ENCODE measurements at regions not wholly inside any gene's neighbourhood (a gene's known extent, or its start where the extent isn't known, plus 50 kb on each side); places are given as distances from the start of the nearest gene placed in this dataset.

DNA sequence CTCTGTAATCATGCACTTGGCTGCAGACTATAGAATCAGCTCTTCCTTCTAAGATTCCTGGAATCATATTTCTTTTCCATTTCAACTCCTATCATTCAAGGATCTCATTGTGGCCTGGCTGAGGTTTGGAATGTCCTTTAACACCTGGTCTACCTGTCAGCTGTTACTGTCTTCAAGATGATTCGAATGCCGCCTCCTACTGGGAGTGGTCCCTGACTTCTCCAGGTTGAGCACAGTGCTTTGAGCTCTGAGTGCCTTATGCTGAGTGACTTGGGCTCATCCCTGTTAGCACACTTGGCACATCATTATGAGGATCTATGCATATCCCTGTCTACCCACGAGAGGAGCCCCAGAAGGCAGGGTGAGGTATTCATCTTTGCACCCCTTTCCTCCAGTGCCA, 87.6 kb downstream of the MARCHF4 start:
- no peaks in the 10 kb centered on the region for H3K36me3 Mint-ChIP-seq (ENCODE audit: low read depth)
- no peaks in the 10 kb centered on the region for H3K4me1 Mint-ChIP-seq (ENCODE audit: low read depth)
- POLR2A ChIA-PET, result no interaction called here
- no peak for DNase-seq
- CTCF ChIA-PET, result interaction anchor here (1.6 kb wide), 1 partner anchor 120 kb away, joined by 3 read pairs; no protein-coding TSS in a partner anchor
- no peak overlapping the region for H3K4me3 Mint-ChIP-seq
- no peaks in the 10 kb centered on the region for H3K9me3 Mint-ChIP-seq (ENCODE audit: insufficient read depth)
- H3K27ac Mint-ChIP-seq, result no peak overlapping the region
- ATAC-seq, result no peak
- H3K27me3 Mint-ChIP-seq (ENCODE audit: low read depth), result no peaks in the 10 kb centered on the region

DNA sequence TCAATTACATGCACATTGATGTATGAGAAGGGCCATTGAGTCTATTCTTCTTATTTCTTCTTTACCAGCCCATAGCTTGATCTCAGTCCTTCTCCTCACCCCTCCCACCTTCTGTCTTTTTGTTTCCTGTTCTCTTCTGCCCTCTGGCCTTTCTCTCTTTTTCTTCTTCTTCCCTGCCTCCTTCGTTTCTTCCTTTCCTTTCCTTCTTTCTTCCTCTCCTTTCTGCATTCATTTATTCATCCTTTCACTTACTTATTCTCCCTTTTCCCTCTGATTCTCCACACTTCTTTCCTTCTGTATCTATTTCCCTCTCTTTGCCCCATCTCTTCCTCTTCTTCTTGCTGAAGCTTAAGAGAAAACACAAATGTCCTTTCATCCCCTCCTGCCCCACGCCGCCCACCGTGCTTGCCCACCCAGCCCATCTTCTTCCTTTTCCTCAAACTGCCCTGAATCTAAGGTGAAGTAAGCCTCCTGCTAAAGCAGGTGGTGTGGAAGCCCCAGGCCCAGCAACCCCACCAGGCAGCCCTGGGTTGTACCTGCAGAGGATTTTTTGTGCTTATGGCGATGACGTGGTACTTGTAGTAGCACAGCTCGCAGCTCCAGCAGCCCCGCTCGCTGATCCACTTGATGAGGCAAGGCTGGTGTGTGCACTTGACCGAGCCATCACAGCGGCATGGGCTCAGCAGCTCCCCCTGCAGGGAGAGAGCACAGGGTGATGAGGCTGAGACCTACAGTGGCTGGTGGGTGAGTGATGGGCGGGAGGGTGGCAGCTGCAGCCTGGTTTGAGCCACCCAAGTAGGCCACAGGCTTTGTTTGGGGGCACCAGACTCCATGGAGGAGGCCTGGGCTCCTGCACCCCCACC, 89.0 kb downstream of the MARCHF4 start:
- Mint-ChIP-seq H3K4me1 (ENCODE audit: low read depth) (no peaks in the 10 kb centered on the region), H3K27ac (no peak overlapping the region), H3K36me3 (ENCODE audit: low read depth) (no peaks in the 10 kb centered on the region), H3K27me3 (ENCODE audit: low read depth) (no peaks in the 10 kb centered on the region), H3K9me3 (ENCODE audit: insufficient read depth) (no peaks in the 10 kb centered on the region), H3K4me3 (no peak overlapping the region)
- peak; percentile 22 for DNase-seq
- ATAC-seq, result no peak
- POLR2A ChIA-PET, result no interaction called here
- CTCF ChIA-PET, result interaction anchor here (1.5 to 1.6 kb wide), 2 partner anchors 14 to 121 kb away, joined by 3 to 4 read pairs; no protein-coding TSS in a partner anchor

DNA sequence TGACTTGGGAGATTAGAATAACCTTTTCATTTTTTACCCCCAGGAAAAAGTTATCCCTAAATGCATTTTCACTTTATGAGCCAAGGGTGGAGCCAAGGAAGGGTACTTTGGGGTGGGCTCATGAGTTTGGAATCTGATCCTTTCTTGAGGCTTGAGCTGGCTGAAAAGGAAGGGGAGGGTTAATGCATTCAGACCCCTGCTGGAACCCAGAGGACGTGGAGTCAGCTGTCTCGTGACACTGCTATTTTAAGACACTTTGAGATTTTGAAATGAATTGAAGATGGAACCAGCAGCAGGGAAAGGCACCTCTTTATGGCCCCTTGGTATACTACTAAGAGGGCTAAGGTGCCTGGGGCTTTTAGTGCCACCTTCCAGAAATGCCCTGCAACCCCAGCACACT, 90.4 kb downstream of the MARCHF4 start:
- ATAC-seq (no peak), DNase-seq (no peak)
- ChIA-PET POLR2A (no interaction called here), CTCF (no interaction called here)
- Mint-ChIP-seq H3K27ac (no peak overlapping the region), H3K9me3 (ENCODE audit: insufficient read depth) (no peaks in the 10 kb centered on the region), H3K27me3 (ENCODE audit: low read depth) (no peaks in the 10 kb centered on the region), H3K36me3 (ENCODE audit: low read depth) (no peaks in the 10 kb centered on the region), H3K4me1 (ENCODE audit: low read depth) (no peaks in the 10 kb centered on the region), H3K4me3 (no peak overlapping the region)

DNA sequence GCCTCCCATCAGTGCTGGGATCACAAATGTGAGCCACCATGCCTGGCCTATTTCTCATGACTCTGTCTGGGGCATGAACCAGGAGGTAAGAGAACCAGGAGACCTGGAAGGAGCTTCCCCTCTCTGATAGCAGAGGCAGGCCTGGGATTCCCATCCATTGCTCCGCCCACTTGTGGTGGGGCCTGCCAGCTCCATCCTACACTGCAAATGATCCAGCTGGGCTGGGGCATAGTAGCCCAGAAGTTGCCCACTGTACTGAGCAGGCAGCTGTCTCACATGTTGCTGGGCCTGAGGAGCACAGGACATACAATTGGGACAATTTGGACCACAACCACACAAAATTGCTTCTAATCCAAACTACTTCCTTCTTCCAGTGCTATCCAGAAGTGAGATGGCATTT, 91.0 kb downstream of the MARCHF4 start:
- no peaks in the 10 kb centered on the region for H3K36me3 Mint-ChIP-seq (ENCODE audit: low read depth)
- ATAC-seq (no peak), DNase-seq (no peak)
- POLR2A ChIA-PET, result no interaction called here
- H3K4me1 Mint-ChIP-seq (ENCODE audit: low read depth), result no peaks in the 10 kb centered on the region
- CTCF ChIA-PET, result no interaction called here
- no peak overlapping the region for H3K27ac Mint-ChIP-seq
- no peaks in the 10 kb centered on the region for H3K9me3 Mint-ChIP-seq (ENCODE audit: insufficient read depth)
- H3K27me3 Mint-ChIP-seq (ENCODE audit: low read depth), result no peaks in the 10 kb centered on the region
- H3K4me3 Mint-ChIP-seq, result no peak overlapping the region

DNA sequence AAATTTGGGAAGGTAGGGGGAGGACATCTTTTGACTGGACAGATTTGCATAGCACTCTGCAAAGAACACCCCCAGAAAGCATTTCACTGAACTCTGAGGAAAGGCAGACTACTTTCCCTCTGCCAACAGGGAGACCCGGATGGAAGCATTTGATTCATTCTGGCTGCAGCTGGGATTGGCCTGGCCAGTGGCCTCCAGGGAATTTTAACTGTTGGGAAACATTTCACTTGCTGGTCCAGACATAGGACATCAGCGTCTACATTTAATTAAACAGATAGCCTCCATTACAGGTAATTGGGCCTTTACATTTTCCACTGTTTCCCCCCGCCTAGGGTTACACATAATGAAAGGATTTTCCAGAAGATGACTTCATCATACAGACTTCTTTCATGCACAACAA, 92.8 kb downstream of the MARCHF4 start:
- POLR2A ChIA-PET, result no interaction called here
- Mint-ChIP-seq H3K4me1 (ENCODE audit: low read depth) (no peaks in the 10 kb centered on the region), H3K4me3 (no peak overlapping the region), H3K27ac (no peak overlapping the region), H3K36me3 (ENCODE audit: low read depth) (no peaks in the 10 kb centered on the region), H3K27me3 (ENCODE audit: low read depth) (no peaks in the 10 kb centered on the region), H3K9me3 (ENCODE audit: insufficient read depth) (no peaks in the 10 kb centered on the region)
- no peak for ATAC-seq
- CTCF ChIA-PET, result no interaction called here
- no peak for DNase-seq

DNA sequence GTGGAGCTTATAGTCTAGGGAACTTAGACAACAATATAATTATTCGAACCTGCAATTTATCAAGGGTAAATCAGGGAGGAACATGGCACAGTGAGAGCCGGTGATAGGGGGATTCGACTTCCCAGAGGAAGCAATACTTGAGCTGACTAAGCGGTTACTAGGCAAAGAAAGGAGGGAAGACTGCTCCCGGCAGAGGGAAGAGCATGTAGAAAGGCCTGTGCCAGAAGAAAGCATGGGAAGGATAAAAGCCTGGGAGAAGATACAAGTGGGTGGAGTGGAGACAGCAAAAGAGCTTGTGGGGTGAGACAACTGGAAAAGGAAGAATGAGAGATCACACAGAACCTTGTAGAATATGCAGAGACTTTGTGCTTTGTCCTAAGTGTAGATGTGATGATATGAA, 93.3 kb downstream of the MARCHF4 start:
- Mint-ChIP-seq H3K27ac (no peak overlapping the region), H3K9me3 (ENCODE audit: insufficient read depth) (no peaks in the 10 kb centered on the region), H3K36me3 (ENCODE audit: low read depth) (no peaks in the 10 kb centered on the region), H3K4me3 (no peak overlapping the region), H3K27me3 (ENCODE audit: low read depth) (no peaks in the 10 kb centered on the region), H3K4me1 (ENCODE audit: low read depth) (no peaks in the 10 kb centered on the region)
- ChIA-PET CTCF (no interaction called here), POLR2A (no interaction called here)
- no peak for ATAC-seq
- no peak for DNase-seq

DNA sequence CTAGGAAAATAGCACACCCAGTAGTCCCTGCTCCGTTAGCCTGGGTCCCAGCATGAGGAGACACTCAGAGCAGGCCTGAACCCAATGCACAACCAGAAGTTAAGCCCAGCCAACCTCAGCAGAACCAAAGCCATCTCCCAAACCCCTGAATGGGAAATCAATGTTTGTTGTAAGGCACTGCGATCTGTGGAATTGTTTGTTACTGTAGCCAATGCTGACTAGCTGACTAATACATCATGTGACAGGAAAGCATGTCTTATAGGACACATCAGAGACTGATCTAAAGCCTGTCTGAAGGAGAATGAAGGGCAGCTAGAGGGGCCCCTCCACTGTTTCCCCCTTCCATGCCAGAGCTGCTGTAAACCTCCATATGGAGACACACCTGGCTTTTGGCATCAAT, 96.4 kb downstream of the MARCHF4 start:
- no peak overlapping the region for H3K27ac Mint-ChIP-seq
- no peak overlapping the region for H3K4me3 Mint-ChIP-seq

DNA sequence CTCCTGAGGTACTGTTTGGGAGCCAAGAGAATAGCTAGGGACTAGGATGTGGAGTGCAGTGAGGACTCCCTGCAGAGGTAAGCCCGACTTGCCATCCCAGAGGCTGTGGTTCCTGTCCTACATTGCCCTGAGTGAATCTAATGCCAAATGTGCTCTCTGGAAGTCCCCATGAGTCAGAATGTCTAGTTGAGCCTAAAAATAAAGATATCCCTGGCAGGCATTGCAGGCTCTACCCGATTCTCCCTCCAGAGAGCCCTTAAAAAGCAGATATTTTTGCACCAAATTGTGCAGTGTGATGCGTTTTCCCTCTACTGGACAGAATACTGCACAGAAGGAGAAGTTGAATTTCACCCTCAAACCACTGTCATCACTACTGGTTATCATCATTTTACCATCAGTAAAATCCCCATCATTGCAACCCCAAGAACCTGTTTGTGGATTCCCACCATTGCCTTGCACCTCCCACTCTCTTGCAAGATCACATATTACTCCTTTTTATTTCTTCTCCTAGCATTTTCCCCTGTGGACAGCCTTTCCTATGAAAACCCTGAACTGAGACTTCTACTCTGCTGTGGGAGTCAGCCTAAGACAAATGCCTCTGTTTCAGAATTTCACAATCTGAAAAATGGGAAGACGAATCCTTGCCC, 98.0 kb downstream of the MARCHF4 start:
- ATAC-seq, result no peak
- H3K4me1 Mint-ChIP-seq (ENCODE audit: low read depth), result no peaks in the 10 kb centered on the region
- no peak for DNase-seq
- H3K27me3 Mint-ChIP-seq (ENCODE audit: low read depth), result peaks cover 11% of the 10 kb centered on the region
- ChIA-PET POLR2A (no interaction called here), CTCF (no interaction called here)
- H3K4me3 Mint-ChIP-seq, result no peak overlapping the region
- H3K27ac Mint-ChIP-seq, result no peak overlapping the region
- no peaks in the 10 kb centered on the region for H3K9me3 Mint-ChIP-seq (ENCODE audit: insufficient read depth)
- no peaks in the 10 kb centered on the region for H3K36me3 Mint-ChIP-seq (ENCODE audit: low read depth)

More for the DNA sequence above, 96.4 kb downstream of the MARCHF4 start:
- H3K36me3 Mint-ChIP-seq (ENCODE audit: low read depth), result no peaks in the 10 kb centered on the region
- no peak for DNase-seq
- POLR2A ChIA-PET, result no interaction called here
- H3K9me3 Mint-ChIP-seq (ENCODE audit: insufficient read depth), result no peaks in the 10 kb centered on the region
- no peaks in the 10 kb centered on the region for H3K4me1 Mint-ChIP-seq (ENCODE audit: low read depth)
- peaks cover 2% of the 10 kb centered on the region for H3K27me3 Mint-ChIP-seq (ENCODE audit: low read depth)
- no peak for ATAC-seq
- CTCF ChIA-PET, result interaction anchor here (1.1 kb wide), 1 partner anchor 15 kb away, joined by 3 read pairs; no protein-coding TSS in a partner anchor

DNA sequence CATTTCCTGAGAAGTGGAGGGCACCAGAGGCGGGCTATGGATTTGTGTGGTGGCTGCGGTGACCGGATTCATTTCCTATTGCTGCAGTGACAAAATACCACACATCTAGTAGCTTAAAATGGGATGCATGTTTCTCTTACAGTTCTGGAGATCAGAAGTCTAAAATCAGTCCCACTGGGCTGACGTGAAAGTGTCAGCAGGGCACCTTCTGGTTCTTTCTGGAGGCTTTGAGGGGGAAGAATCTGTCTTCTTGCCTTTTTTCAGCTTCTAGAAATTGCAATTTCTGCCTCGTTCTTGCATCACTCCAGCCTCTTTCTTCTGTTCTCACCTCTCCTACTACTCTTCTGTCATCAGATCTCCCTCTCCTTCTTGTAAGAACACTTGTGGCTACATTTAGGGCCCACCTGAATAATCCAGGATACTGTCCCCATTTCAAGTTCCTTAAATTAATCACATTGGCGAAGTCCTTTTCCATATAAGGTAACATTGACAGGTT, 111.2 kb downstream of the MARCHF4 start:
- Mint-ChIP-seq H3K9me3 (ENCODE audit: insufficient read depth) (no peaks in the 10 kb centered on the region), H3K4me3 (no peak overlapping the region), H3K27me3 (ENCODE audit: low read depth) (peaks cover 4% of the 10 kb centered on the region), H3K27ac (no peak overlapping the region), H3K4me1 (ENCODE audit: low read depth) (no peaks in the 10 kb centered on the region), H3K36me3 (ENCODE audit: low read depth) (no peaks in the 10 kb centered on the region)
- ChIA-PET POLR2A (no interaction called here), CTCF (interaction anchor here (1.4 kb wide), 1 partner anchor 14 kb away, joined by 3 read pairs; no protein-coding TSS in a partner anchor)
- DNase-seq (no peak), ATAC-seq (no peak)

DNA sequence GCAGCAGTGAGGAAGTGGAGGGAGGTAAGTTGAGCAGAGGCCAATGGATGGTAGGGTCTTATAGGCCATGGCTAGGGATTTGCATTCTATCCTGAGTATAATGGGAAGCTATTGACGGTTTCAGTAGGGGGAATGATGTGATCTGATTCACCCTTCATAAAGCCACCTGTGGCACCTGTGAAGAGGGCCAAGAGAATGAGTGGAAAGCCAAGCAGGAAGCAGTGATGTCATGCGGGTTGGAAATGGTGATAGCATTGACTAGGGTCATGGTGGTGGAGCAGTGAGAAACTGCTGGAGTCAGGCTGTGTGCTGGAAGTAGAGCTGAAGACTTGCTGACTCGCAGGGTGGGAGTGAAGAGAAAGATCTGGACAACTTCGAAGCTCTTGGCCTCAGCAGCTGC, 111.7 kb downstream of the MARCHF4 start:
- DNase-seq (no peak), ATAC-seq (no peak)
- Mint-ChIP-seq H3K27ac (no peak overlapping the region), H3K9me3 (ENCODE audit: insufficient read depth) (no peaks in the 10 kb centered on the region), H3K36me3 (ENCODE audit: low read depth) (no peaks in the 10 kb centered on the region), H3K4me1 (ENCODE audit: low read depth) (no peaks in the 10 kb centered on the region), H3K27me3 (ENCODE audit: low read depth) (peaks cover 4% of the 10 kb centered on the region), H3K4me3 (no peak overlapping the region)
- ChIA-PET POLR2A (no interaction called here), CTCF (interaction anchor here (1.4 kb wide), 1 partner anchor 15 kb away, joined by 3 read pairs; no protein-coding TSS in a partner anchor)

DNA sequence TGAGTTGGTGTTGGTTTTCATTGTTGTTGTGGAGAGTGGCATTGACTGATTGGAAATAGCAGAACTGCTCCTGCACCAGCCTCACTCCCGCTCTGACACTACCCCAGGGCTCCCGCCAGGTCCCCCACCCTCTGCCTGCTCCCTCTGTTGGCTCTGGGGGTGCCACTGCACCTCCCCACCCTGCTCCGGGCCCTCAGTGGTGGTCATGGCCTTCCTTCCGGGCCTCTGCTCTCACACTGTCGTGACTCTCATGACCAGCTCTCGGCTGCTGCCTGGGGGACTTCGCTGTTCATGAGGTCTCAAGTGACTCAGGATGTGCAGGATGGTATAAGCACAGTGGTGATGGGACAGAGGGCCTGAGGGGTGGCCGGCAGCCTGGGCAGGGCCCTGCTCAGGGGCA, 113.2 kb downstream of the MARCHF4 start:
- ATAC-seq (no peak), DNase-seq (no peak)
- no peaks in the 10 kb centered on the region for H3K9me3 Mint-ChIP-seq (ENCODE audit: insufficient read depth)
- no peak overlapping the region for H3K4me3 Mint-ChIP-seq
- H3K36me3 Mint-ChIP-seq (ENCODE audit: low read depth), result no peaks in the 10 kb centered on the region
- ChIA-PET CTCF (no interaction called here), POLR2A (no interaction called here)
- no peaks in the 10 kb centered on the region for H3K4me1 Mint-ChIP-seq (ENCODE audit: low read depth)
- H3K27ac Mint-ChIP-seq, result no peak overlapping the region
- H3K27me3 Mint-ChIP-seq (ENCODE audit: low read depth), result no peaks in the 10 kb centered on the region

DNA sequence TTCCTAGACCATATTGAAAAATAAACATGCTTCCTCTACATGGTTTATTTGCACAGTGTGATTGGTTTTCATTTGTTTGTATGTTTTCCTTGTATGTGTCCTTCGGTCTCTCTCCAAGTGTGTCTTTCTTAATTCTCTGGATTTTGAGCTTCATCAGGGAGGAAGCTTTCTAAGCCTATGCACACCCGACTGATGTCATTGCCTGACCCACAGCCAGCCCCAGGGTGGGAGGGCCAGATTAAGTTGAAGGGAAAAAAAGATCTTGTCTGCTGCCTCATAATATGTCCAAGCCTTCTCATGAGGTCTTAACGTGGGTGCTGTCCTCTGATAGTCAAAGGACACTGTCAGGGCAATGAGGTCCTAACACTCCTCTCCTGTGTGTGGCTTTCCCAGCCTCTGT, 115.2 kb downstream of the MARCHF4 start:
- H3K36me3 Mint-ChIP-seq (ENCODE audit: low read depth), result no peaks in the 10 kb centered on the region
- no peaks in the 10 kb centered on the region for H3K27me3 Mint-ChIP-seq (ENCODE audit: low read depth)
- no peak overlapping the region for H3K4me3 Mint-ChIP-seq
- CTCF ChIA-PET, result interaction anchor here (0.8 kb wide), 1 partner anchor 36 kb away, joined by 4 read pairs; no protein-coding TSS in a partner anchor
- H3K9me3 Mint-ChIP-seq (ENCODE audit: insufficient read depth), result no peaks in the 10 kb centered on the region
- ATAC-seq (no peak), DNase-seq (no peak)
- no peaks in the 10 kb centered on the region for H3K4me1 Mint-ChIP-seq (ENCODE audit: low read depth)
- no peak overlapping the region for H3K27ac Mint-ChIP-seq
- POLR2A ChIA-PET, result no interaction called here
